OCI-LY7 (cell line): ENCODE measurements at regions not wholly inside any gene's neighbourhood (a gene's known extent, or its start where the extent isn't known, plus 50 kb on each side); places are given as distances from the start of the nearest gene placed in this dataset.

ENCODE experiments used
- BruUV-seq: library from RNA; stranded (reverse); fragments of 400-500 nt; replicated peaks from 2 replicates; lab custom pipeline; 2021; lab: Mats Ljungman, UMichigan
- CTCF ChIA-PET: fragments of 300-600 bp; sonication (Branson Sonifier 250); formaldehyde crosslinking; loops from one replicate; lab custom pipeline; 2022; ENCODE audit warnings: antibody characterized with exemption; ENCODE audit not compliant: unreplicated experiment; lab: Charles Lee
- POLR2A ChIA-PET: fragments of 300-600 bp; sonication (Branson Sonifier 250); formaldehyde crosslinking; loops from one replicate; lab custom pipeline; 2022; ENCODE audit warnings: antibody characterized with exemption; lab: Charles Lee
- DNase-seq: peaks from one replicate; pipeline ENCODE4 v3.0.0-alpha.2; 2015; ENCODE audit warnings: low spot score
- H2AFZ ChIP-seq: fragments of 200-600 bp; sonication (generic), shearing (Covaris generic); 2 replicates; pipeline ENCODE4 v1.6.1; 2014; ENCODE audit warnings: mild to moderate bottlenecking, antibody characterized with exemption, low read length, moderate library complexity
- H3K27ac ChIP-seq: fragments of 200-600 bp; sonication (generic); 2 replicates; pipeline ENCODE4 v1.5.1; 2014; ENCODE audit warnings: mixed run types, low read depth, mild to moderate bottlenecking, moderate library complexity, low read length, inconsistent platforms; ENCODE audit not compliant: poor library complexity, severe bottlenecking
- H3K36me3 ChIP-seq: fragments of 200-600 bp; sonication (generic); 2 replicates; pipeline ENCODE4 v1.6.1; 2014; ENCODE audit warnings: mild to moderate bottlenecking, antibody characterized with exemption, low read length, moderate library complexity, mixed read lengths; ENCODE audit not compliant: insufficient read depth
- H3K4me1 ChIP-seq: fragments of 200-600 bp; sonication (generic); 2 replicates; pipeline ENCODE4 v1.5.1; 2014; ENCODE audit warnings: mild to moderate bottlenecking, low read length; ENCODE audit not compliant: insufficient read depth, poor library complexity, severe bottlenecking
- H3K4me2 ChIP-seq: fragments of 200-600 bp; sonication (generic); 2 replicates; pipeline ENCODE4 v1.6.1; 2014; ENCODE audit warnings: mild to moderate bottlenecking, low read length
- H3K4me3 ChIP-seq: fragments of 200-600 bp; sonication (generic); 2 replicates; pipeline ENCODE4 v1.5.1; 2014; ENCODE audit warnings: mild to moderate bottlenecking, low read depth, low read length; ENCODE audit not compliant: poor library complexity, severe bottlenecking
- H3K79me2 ChIP-seq: fragments of 200-600 bp; sonication (generic); 2 replicates; pipeline ENCODE4 v1.6.1; 2016; ENCODE audit warnings: low read depth, mild to moderate bottlenecking, low read length, moderate library complexity, mixed read lengths; ENCODE audit not compliant: insufficient read depth
- H3K9me2 ChIP-seq: fragments of 200-600 bp; sonication (generic); 2 replicates; pipeline ENCODE4 v1.6.1; 2016; ENCODE audit warnings: mild to moderate bottlenecking, low read length, mixed read lengths; ENCODE audit not compliant: insufficient read depth
- H3K9me3 ChIP-seq: fragments of 200-600 bp; sonication (generic); 2 replicates; pipeline ENCODE4 v1.6.1; 2014; ENCODE audit warnings: mild to moderate bottlenecking, mixed run types, low read length, mixed read lengths
- H4K20me1 ChIP-seq: fragments of 200-600 bp; sonication (generic); 2 replicates; pipeline ENCODE4 v1.6.1; 2014; ENCODE audit warnings: mild to moderate bottlenecking, antibody characterized with exemption, low read length, moderate library complexity, mixed read lengths; ENCODE audit not compliant: insufficient read depth
- CTCF ChIP-seq: fragments of 200-600 bp; sonication (generic); conservative IDR thresholded peaks from 2 replicates; pipeline ENCODE4 v1.5.1; 2014; ENCODE audit warnings: mild to moderate bottlenecking, antibody characterized with exemption, low read length, moderate library complexity, mixed read lengths
- EZH2phosphoT487 ChIP-seq: fragments of 200-600 bp; sonication (generic); IDR thresholded peaks from 2 replicates; pipeline ENCODE4 v1.6.1; 2018; ENCODE audit warnings: low read depth, borderline replicate concordance, mild to moderate bottlenecking, mixed run types, antibody characterized with exemption, low read length, moderate library complexity, mixed read lengths
- intact Hi-C: fragments of 100-400 bp; cut with micrococcal nuclease; formaldehyde crosslinking; loops from one replicate; pipeline ENCODE4 v1.10.0; 2022; ENCODE audit not compliant: unreplicated experiment

GRCh38 chr3:165682734-165683133, 154.5 kb downstream of the BCHE start:
- H3K4me3 ChIP-seq = no peak overlapping the region
- intact Hi-C loops = no loop called here
- no peak overlapping the region for H3K27ac ChIP-seq
- ChIA-PET POLR2A (interaction anchor here (0.7 kb wide), 1 partner anchor 17 kb away, joined by 3 read pairs; no protein-coding TSS in a partner anchor), CTCF (no interaction called here)
- BruUV-seq = no TSS peak
- H2AFZ ChIP-seq = no peak overlapping the region
- H3K4me1 ChIP-seq = no peaks in the 10 kb centered on the region
- H3K9me2 ChIP-seq = no peaks in the 10 kb centered on the region
- no peaks in the 10 kb centered on the region for H3K9me3 ChIP-seq
- TF ChIP-seq CTCF (no peak), EZH2phosphoT487 (no peak)
- H3K79me2 ChIP-seq = no peaks in the 10 kb centered on the region
- no peak for DNase-seq
- no peaks in the 10 kb centered on the region for H4K20me1 ChIP-seq
- H3K36me3 ChIP-seq = no peaks in the 10 kb centered on the region
- no peak overlapping the region for H3K4me2 ChIP-seq

- TF ChIP-seq CTCF (no peak), EZH2phosphoT487 (no peak)
- intact Hi-C loops = no loop called here
- Histone ChIP-seq H3K9me2 (no peaks in the 10 kb centered on the region), H3K36me3 (no peaks in the 10 kb centered on the region), H2AFZ (no peak overlapping the region), H3K79me2 (no peaks in the 10 kb centered on the region), H3K9me3 (no peaks in the 10 kb centered on the region), H3K4me2 (no peak overlapping the region), H4K20me1 (no peaks in the 10 kb centered on the region), H3K27ac (no peak overlapping the region), H3K4me1 (no peaks in the 10 kb centered on the region), H3K4me3 (no peak overlapping the region)
- no TSS peak for BruUV-seq
- POLR2A ChIA-PET = interaction anchor here (0.6 kb wide), 1 partner anchor 18 kb away, joined by 3 read pairs; no protein-coding TSS in a partner anchor
- no peak for DNase-seq
- CTCF ChIA-PET = no interaction called here
Observed at GRCh38 chr3:165669967-165670366, 167.3 kb downstream of the BCHE start.

GRCh38 chr3:165669504-165669903, 167.7 kb downstream of the BCHE start:
- CTCF ChIA-PET = no interaction called here
- no peak overlapping the region for H2AFZ ChIP-seq

More at GRCh38 chr3:165669504-165669903, 167.7 kb downstream of the BCHE start:
- Histone ChIP-seq H3K27ac (no peak overlapping the region), H3K36me3 (no peaks in the 10 kb centered on the region), H3K4me3 (no peak overlapping the region), H4K20me1 (no peaks in the 10 kb centered on the region), H3K79me2 (no peaks in the 10 kb centered on the region), H3K9me2 (no peaks in the 10 kb centered on the region), H3K4me1 (no peaks in the 10 kb centered on the region), H3K9me3 (no peaks in the 10 kb centered on the region), H3K4me2 (no peak overlapping the region)
- POLR2A ChIA-PET = no interaction called here
- BruUV-seq = no TSS peak
- DNase-seq = no peak
- no peak for TF ChIP-seq EZH2phosphoT487
- no peak for TF ChIP-seq CTCF
- intact Hi-C loops = no loop called here
